A673 (cell line): ENCODE measurements at regions not wholly inside any gene's neighbourhood (a gene's known extent, or its start where the extent isn't known, plus 50 kb on each side); places are given as distances from the start of the nearest gene placed in this dataset.
"Not testable (repeated sequence)": the region's sequence is repeated elsewhere in the genome, so short reads cannot be mapped to it uniquely, and the experiment has no call there.

Experiments used
- BruUV-seq: library from RNA; stranded (reverse); fragments of 400-500 nt; replicated peaks from 2 replicates; lab custom pipeline; 2021; lab: Mats Ljungman, UMichigan
- CTCF ChIA-PET: fragments of 300-600 bp; sonication (Branson Sonifier 250); formaldehyde crosslinking; loops from one replicate; lab custom pipeline; 2022; ENCODE audit warnings: antibody characterized with exemption; lab: Charles Lee
- POLR2A ChIA-PET: fragments of 300-600 bp; sonication (Branson Sonifier 250); formaldehyde crosslinking; loops from one replicate; lab custom pipeline; 2022; ENCODE audit warnings: antibody characterized with exemption; ENCODE audit not compliant: low non-redundant PET; lab: Charles Lee
- DNase-seq: peaks from one replicate; pipeline ENCODE4 v3.0.0-alpha.2; 2015; ENCODE audit warnings: low spot score
- H3K27ac ChIP-seq: fragments of 200-600 bp; sonication (generic); 2 replicates; pipeline ENCODE4 v1.5.1; 2016; ENCODE audit warnings: mixed run types, low read depth, mild to moderate bottlenecking, mixed read lengths, antibody characterized with exemption, low read length; ENCODE audit not compliant: poor library complexity, severe bottlenecking
- H3K27me3 ChIP-seq: fragments of 200-600 bp; sonication (generic); replicated peaks from 2 replicates; pipeline ENCODE4 v1.6.1; 2017; ENCODE audit warnings: mixed run types, low read depth, mild to moderate bottlenecking, mixed read lengths, antibody characterized with exemption, low read length; ENCODE audit not compliant: insufficient read depth, poor library complexity
- H3K36me3 ChIP-seq: fragments of 200-600 bp; sonication (generic); 2 replicates; pipeline ENCODE4 v1.6.1; 2016; ENCODE audit warnings: mixed run types, mild to moderate bottlenecking, mixed read lengths, antibody characterized with exemption, low read length; ENCODE audit not compliant: insufficient read depth, poor library complexity, severe bottlenecking
- H3K4me1 ChIP-seq: fragments of 200-600 bp; sonication (generic); 2 replicates; pipeline ENCODE4 v1.6.1; 2017; ENCODE audit warnings: mixed run types, mild to moderate bottlenecking, mixed read lengths, antibody characterized with exemption, low read length; ENCODE audit not compliant: insufficient read depth, poor library complexity, severe bottlenecking
- H3K4me3 ChIP-seq: fragments of 200-600 bp; sonication (generic); 2 replicates; pipeline ENCODE4 v1.5.1; 2016; ENCODE audit warnings: low read depth, mixed run types, mild to moderate bottlenecking, mixed read lengths, low read length; ENCODE audit not compliant: poor library complexity, severe bottlenecking
- H3K9me3 ChIP-seq: fragments of 200-600 bp; sonication (generic); 2 replicates; pipeline ENCODE4 v1.6.1; 2016; ENCODE audit warnings: mixed run types, low read depth, mild to moderate bottlenecking, mixed read lengths, antibody characterized with exemption, low read length; ENCODE audit not compliant: poor library complexity, severe bottlenecking
- EZH2 ChIP-seq: fragments of 200-600 bp; sonication (generic); IDR thresholded peaks from 2 replicates; pipeline ENCODE4 v1.6.1; 2017; ENCODE audit warnings: borderline replicate concordance, low read depth, mild to moderate bottlenecking, mixed read lengths, antibody characterized with exemption, low read length; ENCODE audit not compliant: poor library complexity, severe bottlenecking
- intact Hi-C: fragments of 100-400 bp; cut with micrococcal nuclease; formaldehyde crosslinking; loops from one replicate; pipeline ENCODE4 v1.10.0; 2022; ENCODE audit not compliant: unreplicated experiment
- TF ChIP-seq, protein P1 (sequence below): fragments of 300-800, 200-600 bp; sonication (generic); conservative IDR thresholded peaks from 2 replicates; pipeline ENCODE4 v1.5.1; 2017; ENCODE audit warnings: low read depth, mild to moderate bottlenecking, antibody characterized with exemption, low read length, moderate library complexity, mixed read lengths

DNA sequence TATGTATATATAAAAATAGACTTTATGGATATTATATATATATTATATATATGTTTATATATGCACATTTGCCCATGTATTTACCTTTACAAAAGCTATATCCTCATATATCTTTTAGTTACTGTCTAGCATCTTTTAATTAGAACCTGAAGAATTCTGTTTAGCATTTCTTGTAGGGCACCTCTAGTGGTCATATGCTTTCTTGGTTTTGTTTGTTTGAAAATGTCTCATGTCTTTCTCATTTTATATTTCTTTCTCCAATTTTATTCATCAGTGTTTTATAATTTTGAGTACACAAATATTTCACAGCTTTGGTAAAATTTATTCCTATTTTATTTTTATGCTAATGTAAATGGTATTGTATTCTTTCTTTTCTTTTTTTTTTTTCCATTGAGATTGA lies 70.3 kb upstream of the SPIN4 start:
- Histone ChIP-seq H3K27ac (no peak overlapping the region), H3K4me3 (no peak overlapping the region), H3K36me3 (no peaks in the 10 kb centered on the region), H3K9me3 (peaks cover 4% of the 10 kb centered on the region), H3K27me3 (no peaks in the 10 kb centered on the region), H3K4me1 (no peaks in the 10 kb centered on the region)
- CTCF ChIA-PET: no interaction called here
- no peak for TF ChIP-seq EZH2
- TF ChIP-seq, protein P1, sequence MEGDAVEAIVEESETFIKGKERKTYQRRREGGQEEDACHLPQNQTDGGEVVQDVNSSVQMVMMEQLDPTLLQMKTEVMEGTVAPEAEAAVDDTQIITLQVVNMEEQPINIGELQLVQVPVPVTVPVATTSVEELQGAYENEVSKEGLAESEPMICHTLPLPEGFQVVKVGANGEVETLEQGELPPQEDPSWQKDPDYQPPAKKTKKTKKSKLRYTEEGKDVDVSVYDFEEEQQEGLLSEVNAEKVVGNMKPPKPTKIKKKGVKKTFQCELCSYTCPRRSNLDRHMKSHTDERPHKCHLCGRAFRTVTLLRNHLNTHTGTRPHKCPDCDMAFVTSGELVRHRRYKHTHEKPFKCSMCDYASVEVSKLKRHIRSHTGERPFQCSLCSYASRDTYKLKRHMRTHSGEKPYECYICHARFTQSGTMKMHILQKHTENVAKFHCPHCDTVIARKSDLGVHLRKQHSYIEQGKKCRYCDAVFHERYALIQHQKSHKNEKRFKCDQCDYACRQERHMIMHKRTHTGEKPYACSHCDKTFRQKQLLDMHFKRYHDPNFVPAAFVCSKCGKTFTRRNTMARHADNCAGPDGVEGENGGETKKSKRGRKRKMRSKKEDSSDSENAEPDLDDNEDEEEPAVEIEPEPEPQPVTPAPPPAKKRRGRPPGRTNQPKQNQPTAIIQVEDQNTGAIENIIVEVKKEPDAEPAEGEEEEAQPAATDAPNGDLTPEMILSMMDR: no peak
- BruUV-seq: no TSS peak
- POLR2A ChIA-PET: no interaction called here
- DNase-seq: no peak
- intact Hi-C loops: no loop called here

DNA sequence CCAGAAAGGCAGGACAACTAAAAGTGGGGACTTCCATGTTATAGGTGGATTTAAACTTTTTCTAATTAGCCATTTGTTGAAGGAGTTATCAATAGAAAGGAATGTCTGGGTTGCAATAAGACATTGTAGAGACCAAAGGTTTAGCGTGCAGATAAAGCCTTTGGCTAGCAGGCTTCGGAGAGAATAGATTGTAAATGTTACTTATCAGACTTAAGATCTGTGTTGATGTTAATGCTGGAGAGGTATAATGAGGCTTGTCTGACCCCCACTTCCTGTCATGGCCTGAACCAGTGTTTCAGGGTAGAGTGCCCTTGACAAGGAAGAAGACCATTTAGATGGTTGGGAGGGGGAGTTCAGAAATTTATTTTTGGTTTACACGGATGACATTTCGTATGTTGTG lies 67.1 kb upstream of the SPIN4 start:
- Histone ChIP-seq H3K27me3 (no peaks in the 10 kb centered on the region), H3K36me3 (no peaks in the 10 kb centered on the region), H3K4me1 (no peaks in the 10 kb centered on the region), H3K27ac (no peak overlapping the region), H3K4me3 (no peak overlapping the region), H3K9me3 (peaks cover 4% of the 10 kb centered on the region)
- no peak for TF ChIP-seq EZH2
- TF ChIP-seq, protein P1: no peak
- POLR2A ChIA-PET: no interaction called here
- intact Hi-C loops: no loop called here
- no TSS peak for BruUV-seq
- CTCF ChIA-PET: no interaction called here
- DNase-seq: no peak

DNA sequence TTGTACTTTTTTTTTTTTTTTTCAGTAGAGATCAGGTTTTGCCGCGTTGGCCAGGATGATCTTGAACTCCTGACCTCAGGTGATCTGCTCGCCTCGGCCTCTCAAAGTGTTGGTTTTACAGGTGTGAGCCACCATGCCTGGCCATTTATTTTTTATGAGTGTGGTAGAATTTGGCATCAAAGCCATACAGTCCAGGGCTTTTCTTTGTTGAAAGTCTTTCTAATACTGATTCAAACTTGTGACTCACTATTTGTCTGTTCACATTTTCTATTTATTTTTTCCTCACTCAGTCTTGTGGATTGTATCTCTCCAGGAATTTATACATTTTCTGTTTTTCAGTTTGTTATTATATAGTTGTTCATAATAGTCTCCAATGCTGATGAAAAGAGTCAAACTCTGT lies 66.5 kb upstream of the SPIN4 start:
- Histone ChIP-seq H3K27me3 (no peaks in the 10 kb centered on the region), H3K36me3 (no peaks in the 10 kb centered on the region), H3K27ac (no peak overlapping the region), H3K4me3 (no peak overlapping the region), H3K9me3 (peaks cover 4% of the 10 kb centered on the region), H3K4me1 (no peaks in the 10 kb centered on the region)
- intact Hi-C loops: no loop called here
- DNase-seq: no peak
- no peak for TF ChIP-seq EZH2
- TF ChIP-seq, protein P1: no peak
- CTCF ChIA-PET: no interaction called here
- POLR2A ChIA-PET: no interaction called here
- no TSS peak for BruUV-seq

DNA sequence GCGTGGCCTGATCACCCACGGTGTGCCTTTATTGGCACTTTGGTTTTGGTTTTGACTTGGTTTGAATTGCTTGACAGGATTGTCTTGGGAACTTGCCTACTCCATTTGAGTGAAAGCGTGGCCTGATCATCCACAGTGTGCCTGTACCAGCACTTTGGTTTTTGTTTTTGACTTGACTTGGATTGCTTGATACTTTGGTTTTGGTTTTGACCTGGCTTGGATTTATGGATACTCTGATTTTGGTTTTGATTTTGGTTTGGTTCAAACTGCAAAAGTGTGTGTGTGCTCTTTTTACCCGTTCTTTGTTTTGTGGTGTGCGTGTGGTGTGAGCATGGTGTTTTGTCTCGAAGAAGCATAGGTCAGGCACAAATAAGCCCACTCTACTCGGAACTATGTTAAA lies 58.8 kb upstream of the SPIN4 start:
- BruUV-seq, DNase-seq, CTCF ChIA-PET, H3K27ac ChIP-seq, H3K27me3 ChIP-seq, intact Hi-C loops, H3K4me3 ChIP-seq, H3K4me1 ChIP-seq, H3K36me3 ChIP-seq, H3K9me3 ChIP-seq, POLR2A ChIA-PET: not testable (repeated sequence)
